ENCODE measurements at regions not wholly inside any gene's neighbourhood (a gene's known extent, or its start where the extent isn't known, plus 50 kb on each side); places are given as distances from the start of the nearest gene placed in this dataset.

GRCh38 chr3:117091676-117092075 is 382.1 kb downstream of the TUSC7 start:
- Histone ChIP-seq H4K91ac (ENCODE audit: low read depth, low read length, poor library complexity) (no peak overlapping the region), H2BK120ac (ENCODE audit: low read depth, low read length) (no peak overlapping the region), H3K4me3 (ENCODE audit: low read length in 2 of 2) (no peak overlapping the region), H3K18ac (ENCODE audit: low read length) (no peak overlapping the region), H2BK5ac (ENCODE audit: low read length) (no peak overlapping the region), H2BK12ac (ENCODE audit: low read length) (no peak overlapping the region), H3K9me3 (replicated peaks in 1 of 2; ENCODE audit: control insufficient read depth in 2 of 2, insufficient read depth in 1 of 2, low read depth in 1 of 2, low read length in 2 of 2) (peaks cover 3% of the 10 kb centered on the region in 2 donors), H3K14ac (ENCODE audit: low read length) (no peak overlapping the region), H3K36me3 (replicated peaks in 1 of 2; ENCODE audit: control insufficient read depth in 2 of 2, insufficient read depth in 2 of 2, low read length in 2 of 2) (no peaks in the 10 kb centered on the region), H2AFZ (ENCODE audit: low read length) (no peak overlapping the region), H2AK5ac (ENCODE audit: low read depth, low read length) (no peak overlapping the region), H3K23ac (ENCODE audit: low read depth, low read length, poor library complexity) (no peak overlapping the region), H3K4me1 (ENCODE audit: control insufficient read depth in 2 of 2, insufficient read depth in 1 of 2, low read depth in 1 of 2, low read length in 2 of 2) (no peaks in the 10 kb centered on the region), H2BK15ac (ENCODE audit: low read length) (no peak overlapping the region), H3K4ac (ENCODE audit: low read length) (no peak overlapping the region), H3K27me3 (ENCODE audit: control insufficient read depth in 3 of 3, insufficient read depth in 3 of 3, low read depth in 1 of 3, low read length in 3 of 3) (no peaks in the 10 kb centered on the region), H4K8ac (ENCODE audit: low read depth, low read length) (no peak overlapping the region), H3K79me1 (ENCODE audit: low read depth, low read length) (no peaks in the 10 kb centered on the region), H3K9ac (ENCODE audit: low read depth, low read length, poor library complexity) (no peak overlapping the region), H3K27ac (replicated peaks; ENCODE audit: low read length) (no peak overlapping the region), H3K4me2 (ENCODE audit: insufficient read depth, low read length, poor library complexity, severe bottlenecking) (no peak overlapping the region)
- WGBS, 2 donors (ENCODE audit: extremely low coverage in 2 of 2, insufficient read length in 2 of 2, insufficient replicate concordance in 1 of 2) = no CpG with 5 or more reads among the region's 1 CpG
- no peak for DNase-seq (ENCODE audit: low spot score)

GRCh38 chr3:117096549-117096948 is 387.0 kb downstream of the TUSC7 start:
- Histone ChIP-seq H3K9me3 (replicated peaks in 1 of 2; ENCODE audit: control insufficient read depth in 2 of 2, insufficient read depth in 1 of 2, low read depth in 1 of 2, low read length in 2 of 2) (peaks cover 0 to 3% of the 10 kb centered on the region in 2 donors), H3K4me3 (ENCODE audit: low read length in 2 of 2) (no peak overlapping the region), H4K91ac (ENCODE audit: low read depth, low read length, poor library complexity) (no peak overlapping the region), H2BK12ac (ENCODE audit: low read length) (no peak overlapping the region), H3K14ac (ENCODE audit: low read length) (no peak overlapping the region), H3K27me3 (ENCODE audit: control insufficient read depth in 3 of 3, insufficient read depth in 3 of 3, low read depth in 1 of 3, low read length in 3 of 3) (no peaks in the 10 kb centered on the region), H3K23ac (ENCODE audit: low read depth, low read length, poor library complexity) (no peak overlapping the region), H2BK5ac (ENCODE audit: low read length) (no peak overlapping the region), H3K4ac (ENCODE audit: low read length) (no peak overlapping the region), H2AFZ (ENCODE audit: low read length) (no peak overlapping the region), H2BK15ac (ENCODE audit: low read length) (no peak overlapping the region), H4K8ac (ENCODE audit: low read depth, low read length) (no peak overlapping the region), H3K4me2 (ENCODE audit: insufficient read depth, low read length, poor library complexity, severe bottlenecking) (no peak overlapping the region), H3K4me1 (ENCODE audit: control insufficient read depth in 2 of 2, insufficient read depth in 1 of 2, low read depth in 1 of 2, low read length in 2 of 2) (no peaks in the 10 kb centered on the region), H2AK5ac (ENCODE audit: low read depth, low read length) (no peak overlapping the region), H3K79me1 (ENCODE audit: low read depth, low read length) (no peaks in the 10 kb centered on the region), H3K9ac (ENCODE audit: low read depth, low read length, poor library complexity) (no peak overlapping the region), H2BK120ac (ENCODE audit: low read depth, low read length) (no peak overlapping the region), H3K27ac (replicated peaks; ENCODE audit: low read length) (no peak overlapping the region), H3K18ac (ENCODE audit: low read length) (no peak overlapping the region), H3K36me3 (replicated peaks in 1 of 2; ENCODE audit: control insufficient read depth in 2 of 2, insufficient read depth in 2 of 2, low read length in 2 of 2) (no peaks in the 10 kb centered on the region)
- no peak for DNase-seq (ENCODE audit: low spot score)
- WGBS, 2 donors (ENCODE audit: extremely low coverage in 2 of 2, insufficient read length in 2 of 2, insufficient replicate concordance in 1 of 2) = no CpG with 5 or more reads among the region's 4 CpGs

DNA sequence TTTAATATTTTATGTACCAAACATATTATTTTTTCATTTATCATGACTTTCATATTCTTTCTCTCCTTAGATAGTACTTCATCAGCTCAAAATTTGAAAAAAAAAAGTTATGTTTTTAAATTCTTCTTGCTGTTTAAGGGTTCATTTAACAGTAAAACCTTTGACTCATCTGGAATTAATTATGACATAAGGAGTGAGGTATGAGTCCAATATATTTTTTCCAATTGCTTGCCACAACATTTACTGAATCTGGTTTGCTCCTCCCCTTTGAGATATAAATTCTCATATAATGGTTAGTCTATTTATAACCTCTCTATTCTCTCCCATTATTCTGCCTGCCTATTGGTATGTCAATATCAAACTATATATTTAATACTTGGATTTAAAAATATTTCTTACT is 387.8 kb downstream of the TUSC7 start:
- Histone ChIP-seq H4K8ac (ENCODE audit: low read depth, low read length) (no peak overlapping the region), H3K9ac (ENCODE audit: low read depth, low read length, poor library complexity) (no peak overlapping the region), H3K4ac (ENCODE audit: low read length) (no peak overlapping the region), H3K4me3 (ENCODE audit: low read length in 2 of 2) (no peak overlapping the region), H2AFZ (ENCODE audit: low read length) (no peak overlapping the region), H3K4me2 (ENCODE audit: insufficient read depth, low read length, poor library complexity, severe bottlenecking) (no peak overlapping the region), H2BK12ac (ENCODE audit: low read length) (no peak overlapping the region), H3K18ac (ENCODE audit: low read length) (no peak overlapping the region), H3K36me3 (replicated peaks in 1 of 2; ENCODE audit: control insufficient read depth in 2 of 2, insufficient read depth in 2 of 2, low read length in 2 of 2) (no peaks in the 10 kb centered on the region), H2BK5ac (ENCODE audit: low read length) (no peak overlapping the region), H3K23ac (ENCODE audit: low read depth, low read length, poor library complexity) (no peak overlapping the region), H3K27ac (replicated peaks; ENCODE audit: low read length) (no peak overlapping the region), H3K79me1 (ENCODE audit: low read depth, low read length) (no peaks in the 10 kb centered on the region), H3K4me1 (ENCODE audit: control insufficient read depth in 2 of 2, insufficient read depth in 1 of 2, low read depth in 1 of 2, low read length in 2 of 2) (no peaks in the 10 kb centered on the region), H3K14ac (ENCODE audit: low read length) (no peak overlapping the region), H3K27me3 (ENCODE audit: control insufficient read depth in 3 of 3, insufficient read depth in 3 of 3, low read depth in 1 of 3, low read length in 3 of 3) (no peaks in the 10 kb centered on the region), H3K9me3 (replicated peaks in 1 of 2; ENCODE audit: control insufficient read depth in 2 of 2, insufficient read depth in 1 of 2, low read depth in 1 of 2, low read length in 2 of 2) (peaks cover 0 to 3% of the 10 kb centered on the region in 2 donors), H4K91ac (ENCODE audit: low read depth, low read length, poor library complexity) (no peak overlapping the region), H2BK15ac (ENCODE audit: low read length) (no peak overlapping the region), H2BK120ac (ENCODE audit: low read depth, low read length) (no peak overlapping the region), H2AK5ac (ENCODE audit: low read depth, low read length) (no peak overlapping the region)
- DNase-seq (ENCODE audit: low spot score) = no peak

- Histone ChIP-seq H3K9me3 (replicated peaks in 1 of 2; ENCODE audit: control insufficient read depth in 2 of 2, insufficient read depth in 1 of 2, low read depth in 1 of 2, low read length in 2 of 2) (peaks cover 0 to 3% of the 10 kb centered on the region in 2 donors), H3K4me3 (ENCODE audit: low read length in 2 of 2) (no peak overlapping the region), H3K79me1 (ENCODE audit: low read depth, low read length) (no peaks in the 10 kb centered on the region), H3K4me1 (ENCODE audit: control insufficient read depth in 2 of 2, insufficient read depth in 1 of 2, low read depth in 1 of 2, low read length in 2 of 2) (peaks cover 0 to 4% of the 10 kb centered on the region in 2 donors), H2BK15ac (ENCODE audit: low read length) (no peak overlapping the region), H2AFZ (ENCODE audit: low read length) (no peak overlapping the region), H3K14ac (ENCODE audit: low read length) (no peak overlapping the region), H3K23ac (ENCODE audit: low read depth, low read length, poor library complexity) (no peak overlapping the region), H2BK120ac (ENCODE audit: low read depth, low read length) (no peak overlapping the region), H3K4me2 (ENCODE audit: insufficient read depth, low read length, poor library complexity, severe bottlenecking) (no peak overlapping the region), H2BK12ac (ENCODE audit: low read length) (no peak overlapping the region), H3K36me3 (replicated peaks in 1 of 2; ENCODE audit: control insufficient read depth in 2 of 2, insufficient read depth in 2 of 2, low read length in 2 of 2) (no peaks in the 10 kb centered on the region), H3K27ac (replicated peaks; ENCODE audit: low read length) (no peak overlapping the region), H3K18ac (ENCODE audit: low read length) (no peak overlapping the region), H3K4ac (ENCODE audit: low read length) (no peak overlapping the region), H3K27me3 (ENCODE audit: control insufficient read depth in 3 of 3, insufficient read depth in 3 of 3, low read depth in 1 of 3, low read length in 3 of 3) (no peaks in the 10 kb centered on the region), H4K91ac (ENCODE audit: low read depth, low read length, poor library complexity) (no peak overlapping the region), H4K8ac (ENCODE audit: low read depth, low read length) (no peak overlapping the region), H2BK5ac (ENCODE audit: low read length) (no peak overlapping the region), H3K9ac (ENCODE audit: low read depth, low read length, poor library complexity) (no peak overlapping the region), H2AK5ac (ENCODE audit: low read depth, low read length) (no peak overlapping the region)
- no CpG with 5 or more reads among the region's 1 CpG for WGBS, 2 donors (ENCODE audit: extremely low coverage in 2 of 2, insufficient read length in 2 of 2, insufficient replicate concordance in 1 of 2)
- DNase-seq (ENCODE audit: low spot score) = no peak
Observed at GRCh38 chr3:117101697-117102096, 392.1 kb downstream of the TUSC7 start.

Measured in neuronal stem cell (in vitro differentiated cells).